ENCODE measurements at regions not wholly inside any gene's neighbourhood (a gene's known extent, or its start where the extent isn't known, plus 50 kb on each side); places are given as distances from the start of the nearest gene placed in this dataset.

DNA sequence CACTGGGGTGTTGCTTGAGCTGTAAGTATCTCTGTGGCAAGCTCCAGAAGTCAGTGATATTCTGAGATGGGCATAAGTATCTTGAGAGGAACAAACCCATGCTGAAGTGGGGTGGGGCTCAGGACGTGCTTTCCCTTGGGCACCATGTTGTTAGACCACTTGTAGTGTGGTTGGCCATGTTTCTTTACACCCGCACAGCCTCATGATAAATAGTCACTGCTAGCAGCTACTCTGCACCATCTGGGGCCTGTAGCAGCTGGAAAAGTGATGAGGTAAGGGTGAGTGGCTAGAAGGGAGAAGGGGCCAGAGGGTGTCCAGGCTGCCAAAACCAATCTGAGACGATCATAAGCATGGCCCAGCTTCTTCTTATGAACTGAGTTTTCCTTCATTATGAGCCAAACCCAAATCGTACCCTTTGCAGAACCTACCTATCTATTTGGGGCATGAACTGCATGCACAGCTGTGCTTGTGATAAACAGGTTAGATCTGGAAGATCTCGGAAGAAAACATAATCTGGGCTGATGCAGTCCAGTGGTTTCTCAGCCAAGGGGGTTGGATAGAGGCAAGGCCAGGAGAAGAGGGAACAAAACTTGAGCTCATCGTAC is 91.9 kb upstream of the IRF2BP2 start:
- TF ChIP-seq, protein P1, sequence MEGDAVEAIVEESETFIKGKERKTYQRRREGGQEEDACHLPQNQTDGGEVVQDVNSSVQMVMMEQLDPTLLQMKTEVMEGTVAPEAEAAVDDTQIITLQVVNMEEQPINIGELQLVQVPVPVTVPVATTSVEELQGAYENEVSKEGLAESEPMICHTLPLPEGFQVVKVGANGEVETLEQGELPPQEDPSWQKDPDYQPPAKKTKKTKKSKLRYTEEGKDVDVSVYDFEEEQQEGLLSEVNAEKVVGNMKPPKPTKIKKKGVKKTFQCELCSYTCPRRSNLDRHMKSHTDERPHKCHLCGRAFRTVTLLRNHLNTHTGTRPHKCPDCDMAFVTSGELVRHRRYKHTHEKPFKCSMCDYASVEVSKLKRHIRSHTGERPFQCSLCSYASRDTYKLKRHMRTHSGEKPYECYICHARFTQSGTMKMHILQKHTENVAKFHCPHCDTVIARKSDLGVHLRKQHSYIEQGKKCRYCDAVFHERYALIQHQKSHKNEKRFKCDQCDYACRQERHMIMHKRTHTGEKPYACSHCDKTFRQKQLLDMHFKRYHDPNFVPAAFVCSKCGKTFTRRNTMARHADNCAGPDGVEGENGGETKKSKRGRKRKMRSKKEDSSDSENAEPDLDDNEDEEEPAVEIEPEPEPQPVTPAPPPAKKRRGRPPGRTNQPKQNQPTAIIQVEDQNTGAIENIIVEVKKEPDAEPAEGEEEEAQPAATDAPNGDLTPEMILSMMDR (IDR thresholded peaks at IDR 0.05; ENCODE audit: low read length): no peak
- TF ChIP-seq EZH2 (IDR thresholded peaks at IDR 0.05; ENCODE audit: borderline replicate concordance, low read length): no peak
